Endothelial cell of umbilical vein (primary cell): ENCODE measurements at regions not wholly inside any gene's neighbourhood (a gene's known extent, or its start where the extent isn't known, plus 50 kb on each side); places are given as distances from the start of the nearest gene placed in this dataset.

ENCODE experiments used
- BruUV-seq: library from RNA; stranded (reverse); fragments of 400-500 nt; replicated peaks from 2 replicates; lab custom pipeline; 2021; lab: Mats Ljungman, UMichigan
- CTCF ChIA-PET: fragments of 300-600, 350-600 bp; sonication (Branson Sonifier 250); formaldehyde crosslinking; loops from one replicate; lab custom pipeline; 2021; ENCODE audit warnings: antibody characterized with exemption, inconsistent platforms; lab: Charles Lee
- POLR2A ChIA-PET: fragments of 300-600, 350-600 bp; sonication (Branson Sonifier 250); formaldehyde crosslinking; loops from one replicate; lab custom pipeline; 2021; ENCODE audit warnings: antibody characterized with exemption, inconsistent platforms; lab: Charles Lee
- DNase-seq: peaks from one replicate; pipeline ENCODE4 v3.0.0-alpha.2; 2011; ENCODE audit warnings: low read depth, low spot score
- FAIRE-seq: peaks from 2 replicates; lab custom pipeline; 2011; peaks lifted over from hg19 to GRCh38; lab: Jason Lieb, UNC
- H2AFZ ChIP-seq: 2 replicates; pipeline ENCODE4 v1.6.0; 2012; ENCODE audit warnings: low read depth, low read length, control low read depth, inconsistent platforms
- H3K27ac ChIP-seq: 2 replicates; pipeline ENCODE4 v1.5.1; 2011; ENCODE audit warnings: low read depth, mild to moderate bottlenecking, control low read depth, low read length, moderate library complexity; ENCODE audit not compliant: insufficient read depth
- H3K27me3 ChIP-seq, 2 experiments: 2 replicates each; pipeline versions ENCODE4 v1.6.0 to v1.6.1; 2011; ENCODE audit warnings: low read length in 2 of 2, mixed read lengths in 1 of 2; ENCODE audit not compliant: control insufficient read depth in 2 of 2, insufficient read depth in 2 of 2
- H3K36me3 ChIP-seq, 2 experiments: 2 replicates in 1 of 2; 3 replicates in 1 of 2; pipeline ENCODE4 v1.5.1; 2011; ENCODE audit warnings: low read length in 2 of 2, mild to moderate bottlenecking in 1 of 2, moderate library complexity in 1 of 2; ENCODE audit not compliant: control insufficient read depth in 2 of 2, insufficient read depth in 2 of 2; ENCODE audit errors: extremely low read depth in 1 of 2
- H3K4me1 ChIP-seq: 3 replicates; pipeline ENCODE4 v1.5.1; 2011; ENCODE audit warnings: mild to moderate bottlenecking, low read length; ENCODE audit not compliant: control insufficient read depth, insufficient read depth; ENCODE audit errors: extremely low read depth
- H3K4me2 ChIP-seq: 2 replicates; pipeline ENCODE4 v1.6.1; 2011; ENCODE audit warnings: low read length, control low read depth, mixed read lengths; ENCODE audit not compliant: insufficient read depth
- H3K4me3 ChIP-seq, 3 experiments: fragments of 200-600 bp in 1 of 3; sonication (generic), shearing (Covaris generic) in 1 of 3; replicated peaks in 1 of 3; 2 replicates each; pipeline ENCODE4 v1.5.1; 2011 to 2016; ENCODE audit warnings: control low read depth in 3 of 3, low read length in 3 of 3, mild to moderate bottlenecking in 2 of 3, inconsistent platforms in 1 of 3, low read depth in 1 of 3, moderate library complexity in 1 of 3; ENCODE audit not compliant: insufficient read depth in 1 of 3
- H3K79me2 ChIP-seq: 2 replicates; pipeline ENCODE4 v1.6.0; 2012; ENCODE audit warnings: low read length, inconsistent platforms; ENCODE audit not compliant: control insufficient read depth, insufficient read depth
- H3K9ac ChIP-seq: replicated peaks from 2 replicates; pipeline ENCODE3; 2011; ENCODE audit warnings: low read length, control low read depth; ENCODE audit not compliant: insufficient read depth; ENCODE audit errors: extremely low read depth
- H3K9me1 ChIP-seq: replicated peaks from 3 replicates; pipeline ENCODE4 v1.6.0; 2011; ENCODE audit warnings: mild to moderate bottlenecking, low read length; ENCODE audit not compliant: control insufficient read depth, insufficient read depth; ENCODE audit errors: extremely low read depth
- H3K9me3 ChIP-seq: replicated peaks from 2 replicates; pipeline ENCODE4 v1.5.1; 2012; ENCODE audit warnings: low read length, inconsistent platforms; ENCODE audit not compliant: control insufficient read depth, insufficient read depth
- H4K20me1 ChIP-seq: replicated peaks from 2 replicates; pipeline ENCODE3; 2011; ENCODE audit warnings: mild to moderate bottlenecking, low read length; ENCODE audit not compliant: control insufficient read depth, insufficient read depth; ENCODE audit errors: extremely low read depth
- EZH2 ChIP-seq: IDR thresholded peaks from 2 replicates; pipeline ENCODE4 v1.6.1; 2012; ENCODE audit warnings: borderline replicate concordance, low read depth, mild to moderate bottlenecking, moderate library complexity, low read length, inconsistent platforms; ENCODE audit not compliant: severe bottlenecking
- FOS ChIP-seq: IDR thresholded peaks from 2 replicates; pipeline ENCODE4 v1.6.1; 2011; ENCODE audit warnings: mild to moderate bottlenecking, low read length, moderate library complexity, borderline replicate concordance; ENCODE audit not compliant: insufficient read depth
- GATA2 ChIP-seq: IDR thresholded peaks from 2 replicates; pipeline ENCODE4 v1.7.0; 2011; ENCODE audit warnings: low read depth, mild to moderate bottlenecking, moderate library complexity, mixed read lengths, low read length; ENCODE audit not compliant: insufficient read length, insufficient read depth
- JUN ChIP-seq: IDR thresholded peaks from 2 replicates; pipeline ENCODE4 v1.6.1; 2011; ENCODE audit warnings: borderline replicate concordance, low read depth; ENCODE audit not compliant: insufficient read length, insufficient read depth
- MYC ChIP-seq: IDR thresholded peaks from one replicate; pipeline ENCODE4 v1.6.1; 2011; ENCODE audit warnings: mild to moderate bottlenecking, low read depth, low read length
- POLR2A ChIP-seq: IDR thresholded peaks from 2 replicates; pipeline ENCODE4 v1.6.1; 2012; ENCODE audit warnings: low read depth, mild to moderate bottlenecking, control low read depth, low read length
- POLR2AphosphoS5 ChIP-seq: IDR thresholded peaks from 2 replicates; pipeline ENCODE4 v1.6.1; 2012; ENCODE audit warnings: low read depth, mild to moderate bottlenecking, control low read depth, low read length, moderate library complexity; ENCODE audit not compliant: insufficient read depth
- dilution Hi-C: fragments of 300-500 bp; cut with MboI; formaldehyde crosslinking; loops from one replicate; pipeline ENCODE4 v1.15.0; 2019; ENCODE audit warnings: low sequenced_read_pairs; ENCODE audit not compliant: extremely low pct_ligation_motif_present
- intact Hi-C: fragments of 100-400 bp; cut with micrococcal nuclease; formaldehyde crosslinking; loops from one replicate; pipeline ENCODE4 v1.10.0; 2022
- TF ChIP-seq, protein P1 (sequence below), 2 donors: IDR thresholded peaks; 1 replicate in 1 of 2; 2 replicates in 1 of 2; pipeline ENCODE4 v1.5.1; 2011; ENCODE audit warnings: low read length in 2 of 2, mild to moderate bottlenecking in 2 of 2, moderate library complexity in 2 of 2, control low read depth in 1 of 2, inconsistent platforms in 1 of 2, low read depth in 1 of 2; ENCODE audit not compliant: insufficient read depth in 1 of 2; ENCODE audit errors: extremely low read depth in 1 of 2
- TF ChIP-seq, protein P2 (sequence below): IDR thresholded peaks from 2 replicates; pipeline ENCODE4 v1.6.1; 2011; ENCODE audit not compliant: insufficient read depth, insufficient read length

DNA sequence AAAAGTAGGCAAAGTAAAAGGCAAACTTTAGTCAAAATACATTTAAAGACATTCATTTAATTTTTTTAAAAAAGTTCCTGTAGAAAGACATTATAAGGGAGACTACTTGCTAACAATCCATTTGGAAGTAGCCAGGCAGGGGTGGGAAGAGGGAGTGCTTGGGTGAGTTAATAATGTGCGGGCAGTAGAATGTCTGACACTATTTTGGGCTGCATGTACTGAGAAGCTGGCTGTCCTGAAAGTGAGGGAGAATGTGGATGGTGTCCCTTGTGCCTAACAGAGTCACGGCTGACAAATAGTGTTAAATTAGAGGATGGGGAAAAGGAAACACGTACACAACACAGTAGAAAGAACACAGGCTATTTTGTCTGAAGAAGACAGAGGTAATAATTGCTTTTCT lies 142.5 kb downstream of the LCA5 start:
- Histone ChIP-seq H3K79me2 (no peaks in the 10 kb centered on the region), H2AFZ (no peak overlapping the region), H3K27me3 (no peaks in the 10 kb centered on the region), H3K4me3 (no peak overlapping the region), H3K4me1 (peaks cover 6% of the 10 kb centered on the region), H3K36me3 (no peaks in the 10 kb centered on the region), H3K4me2 (no peak overlapping the region), H3K9me3 (no peaks in the 10 kb centered on the region), H4K20me1 (no peaks in the 10 kb centered on the region), H3K9me1 (no peaks in the 10 kb centered on the region), H3K27ac (no peak overlapping the region), H3K9ac (no peak overlapping the region)
- TF ChIP-seq, protein P1, sequence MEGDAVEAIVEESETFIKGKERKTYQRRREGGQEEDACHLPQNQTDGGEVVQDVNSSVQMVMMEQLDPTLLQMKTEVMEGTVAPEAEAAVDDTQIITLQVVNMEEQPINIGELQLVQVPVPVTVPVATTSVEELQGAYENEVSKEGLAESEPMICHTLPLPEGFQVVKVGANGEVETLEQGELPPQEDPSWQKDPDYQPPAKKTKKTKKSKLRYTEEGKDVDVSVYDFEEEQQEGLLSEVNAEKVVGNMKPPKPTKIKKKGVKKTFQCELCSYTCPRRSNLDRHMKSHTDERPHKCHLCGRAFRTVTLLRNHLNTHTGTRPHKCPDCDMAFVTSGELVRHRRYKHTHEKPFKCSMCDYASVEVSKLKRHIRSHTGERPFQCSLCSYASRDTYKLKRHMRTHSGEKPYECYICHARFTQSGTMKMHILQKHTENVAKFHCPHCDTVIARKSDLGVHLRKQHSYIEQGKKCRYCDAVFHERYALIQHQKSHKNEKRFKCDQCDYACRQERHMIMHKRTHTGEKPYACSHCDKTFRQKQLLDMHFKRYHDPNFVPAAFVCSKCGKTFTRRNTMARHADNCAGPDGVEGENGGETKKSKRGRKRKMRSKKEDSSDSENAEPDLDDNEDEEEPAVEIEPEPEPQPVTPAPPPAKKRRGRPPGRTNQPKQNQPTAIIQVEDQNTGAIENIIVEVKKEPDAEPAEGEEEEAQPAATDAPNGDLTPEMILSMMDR (IDR thresholded peaks at IDR 0.05; ENCODE audit: extremely low read depth in 1 of 2, insufficient read depth in 1 of 2, low read depth in 1 of 2, low read length in 2 of 2): no peak
- TF ChIP-seq GATA2 (no peak), EZH2 (no peak), POLR2AphosphoS5 (no peak), JUN (no peak), POLR2A (no peak), FOS (no peak), MYC (no peak)
- TF ChIP-seq, protein P2, sequence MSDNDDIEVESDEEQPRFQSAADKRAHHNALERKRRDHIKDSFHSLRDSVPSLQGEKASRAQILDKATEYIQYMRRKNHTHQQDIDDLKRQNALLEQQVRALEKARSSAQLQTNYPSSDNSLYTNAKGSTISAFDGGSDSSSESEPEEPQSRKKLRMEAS: no peak
- no peak for DNase-seq
- dilution Hi-C loops: no loop called here
- no TSS peak for BruUV-seq
- CTCF ChIA-PET: no interaction called here
- no peak for FAIRE-seq
- POLR2A ChIA-PET: no interaction called here
- intact Hi-C loops: no loop called here
